ENCODE measurements at regions not wholly inside any gene's neighbourhood (a gene's known extent, or its start where the extent isn't known, plus 50 kb on each side); places are given as distances from the start of the nearest gene placed in this dataset.
"Not testable (repeated sequence)": the region's sequence is repeated elsewhere in the genome, so short reads cannot be mapped to it uniquely, and the experiment has no call there.

GRCh38 chr1:61561666-61562065 is 163.3 kb downstream of the TM2D1 start:
- no peak overlapping the region for H3K4me3 ChIP-seq (ENCODE audit: low read depth, low read length)
- POLR2A ChIA-PET = no interaction called here
- no peak for TF ChIP-seq CTCF (IDR thresholded peaks at IDR 0.05; ENCODE audit: insufficient read depth, low read length, missing control alignments)
- CTCF ChIA-PET = no interaction called here
- DNase-seq (ENCODE audit: low read depth, low spot score) = no peak

GRCh38 chr1:61560385-61560784 is 164.6 kb downstream of the TM2D1 start:
- ChIA-PET POLR2A (no interaction called here), CTCF (no interaction called here)
- TF ChIP-seq CTCF (IDR thresholded peaks at IDR 0.05; ENCODE audit: insufficient read depth, low read length, missing control alignments) = no peak
- DNase-seq (ENCODE audit: low read depth, low spot score) = no peak
- no peak overlapping the region for H3K4me3 ChIP-seq (ENCODE audit: low read depth, low read length)

DNA sequence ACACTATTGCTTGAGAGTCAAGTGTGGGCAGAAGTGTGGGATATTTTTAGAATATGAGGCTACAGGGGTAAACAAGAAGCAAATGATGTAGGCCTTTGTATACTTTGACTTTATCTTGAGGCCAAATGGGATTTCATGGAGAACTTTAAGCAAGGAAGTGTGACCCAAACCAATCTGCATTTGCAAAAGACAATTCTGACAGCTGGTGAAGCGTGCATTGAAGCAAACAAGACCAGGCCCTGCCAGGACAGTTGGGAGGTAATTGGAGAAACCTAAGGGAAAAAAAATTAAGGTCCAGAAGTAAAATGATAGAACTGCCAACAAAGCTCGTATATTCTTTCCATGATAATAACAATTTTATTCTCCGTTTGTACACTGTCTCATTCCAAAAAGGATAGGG is 168.3 kb downstream of the TM2D1 start:
- no peak for DNase-seq (ENCODE audit: low read depth, low spot score)
- POLR2A ChIA-PET = no interaction called here
- CTCF ChIA-PET = no interaction called here
- H3K4me3 ChIP-seq (ENCODE audit: low read depth, low read length) = no peak overlapping the region
- TF ChIP-seq CTCF (IDR thresholded peaks at IDR 0.05; ENCODE audit: insufficient read depth, low read length, missing control alignments) = no peak

- no peak for DNase-seq (ENCODE audit: low read depth, low spot score)
- TF ChIP-seq CTCF (IDR thresholded peaks at IDR 0.05; ENCODE audit: insufficient read depth, low read length, missing control alignments) = no peak
- POLR2A ChIA-PET = no interaction called here
- no peak overlapping the region for H3K4me3 ChIP-seq (ENCODE audit: low read depth, low read length)
- CTCF ChIA-PET = no interaction called here
These were observed 172.2 kb downstream of the TM2D1 start for GRCh38 chr1:61552630-61553305.

DNA sequence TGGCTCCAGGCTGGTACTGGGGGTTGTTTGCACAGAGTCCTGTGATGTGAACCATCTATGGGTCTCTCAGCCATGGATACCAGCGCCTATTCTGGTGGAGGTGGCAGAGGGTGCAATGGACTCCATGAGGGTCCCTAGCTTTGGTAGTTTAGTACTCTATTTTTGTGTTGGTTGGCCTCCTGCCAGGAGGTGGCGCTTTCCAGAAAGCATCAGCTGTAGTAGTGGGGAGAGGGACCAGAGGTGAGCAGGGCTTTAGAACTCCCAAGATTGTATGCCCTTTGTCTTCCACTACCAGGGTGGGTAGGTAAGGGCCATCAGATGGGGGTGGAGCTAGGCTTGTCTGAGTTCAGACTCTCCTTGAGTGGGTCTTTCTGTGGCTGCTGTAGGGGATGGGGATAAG is 177.6 kb downstream of the TM2D1 start:
- H3K4me3 ChIP-seq (ENCODE audit: low read depth, low read length); CTCF ChIA-PET; POLR2A ChIA-PET; DNase-seq (ENCODE audit: low read depth, low spot score): not testable (repeated sequence)

DNA sequence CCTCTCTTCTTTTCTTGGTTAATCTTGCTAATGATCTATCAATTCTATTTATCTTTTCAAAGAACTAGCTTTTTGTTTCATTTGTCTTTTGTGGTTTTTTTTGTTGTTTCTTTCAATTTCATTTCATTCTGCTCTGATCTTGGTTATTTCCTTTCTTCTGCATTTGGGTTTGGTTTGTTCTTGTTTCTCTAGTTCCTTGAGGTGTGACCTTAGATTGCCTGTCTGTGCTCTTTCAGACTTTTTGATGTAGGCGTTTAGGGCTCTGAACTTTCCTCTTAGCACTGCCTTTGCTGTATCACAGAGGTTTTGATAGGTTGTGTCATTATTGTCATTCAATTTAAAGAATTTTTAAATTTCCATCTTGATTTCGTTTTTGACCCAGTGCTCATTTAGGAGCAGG is 180.1 kb downstream of the TM2D1 start:
- POLR2A ChIA-PET; CTCF ChIA-PET; DNase-seq (ENCODE audit: low read depth, low spot score); H3K4me3 ChIP-seq (ENCODE audit: low read depth, low read length): not testable (repeated sequence)

DNA sequence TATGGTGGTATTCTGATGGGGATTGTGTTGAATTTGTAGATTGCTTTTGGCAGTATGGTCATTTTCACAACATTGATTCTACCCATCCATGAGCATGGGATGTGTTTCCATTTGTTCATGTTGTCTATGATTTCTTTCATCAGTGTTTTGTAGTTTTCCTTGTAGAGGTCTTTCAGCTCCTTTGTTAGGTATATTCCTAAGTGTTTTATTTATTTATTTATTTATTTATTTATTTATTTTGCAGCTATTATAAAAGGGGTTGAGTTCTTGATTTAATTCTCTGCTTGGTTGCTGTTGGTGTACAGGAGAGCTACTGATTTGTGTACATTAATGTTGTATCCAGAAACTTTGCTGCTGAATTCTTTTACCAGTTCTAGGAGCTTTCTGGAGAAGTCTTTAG is 181.4 kb downstream of the TM2D1 start:
- CTCF ChIA-PET = interaction anchor here (0.6 kb wide), 1 partner anchor 56 kb away, joined by 6 read pairs; no protein-coding TSS in a partner anchor
- DNase-seq (ENCODE audit: low read depth, low spot score); H3K4me3 ChIP-seq (ENCODE audit: low read depth, low read length); POLR2A ChIA-PET: not testable (repeated sequence)

DNA sequence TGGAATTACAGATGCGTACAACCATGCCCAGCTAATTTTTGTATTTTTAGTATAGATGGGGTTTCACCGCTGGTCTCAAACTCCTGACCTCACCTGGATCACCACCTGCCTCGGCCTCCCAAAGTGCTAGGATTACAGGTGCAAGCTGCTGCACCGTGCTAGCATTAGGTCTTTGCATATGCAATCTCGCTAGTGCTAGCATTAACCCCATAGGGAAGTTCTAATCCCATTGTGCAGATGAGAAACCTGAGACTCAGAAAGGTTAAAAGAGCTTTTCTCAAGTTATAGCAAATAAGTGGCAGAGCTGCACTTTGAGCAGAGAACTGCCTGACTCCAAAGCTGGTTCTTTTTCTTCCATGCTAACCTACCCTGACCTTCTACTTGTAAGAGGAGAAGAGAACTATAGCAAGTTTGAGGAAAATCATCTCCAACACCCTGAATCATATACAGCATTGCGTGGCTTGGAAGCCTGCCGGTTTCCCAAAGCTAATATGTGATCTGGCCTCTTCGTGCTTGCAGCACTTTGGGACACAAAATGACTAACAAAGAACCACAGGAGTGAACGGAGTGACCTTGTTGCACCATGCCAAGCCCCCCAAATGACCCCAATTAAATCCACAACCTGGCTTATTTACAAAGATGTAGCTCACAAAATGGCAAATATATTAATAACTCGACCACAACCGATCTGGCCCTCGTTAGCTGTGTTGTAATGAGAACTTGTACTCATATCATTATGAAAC is 185.1 kb downstream of the TM2D1 start:
- H3K4me3 ChIP-seq (ENCODE audit: low read depth, low read length) = no peak overlapping the region
- POLR2A ChIA-PET = no interaction called here
- no peak for DNase-seq (ENCODE audit: low read depth, low spot score)
- TF ChIP-seq CTCF (IDR thresholded peaks at IDR 0.05; ENCODE audit: insufficient read depth, low read length, missing control alignments) = no peak
- CTCF ChIA-PET = interaction anchor here (1.8 kb wide), 1 partner anchor 313 kb away, joined by 4 read pairs; no protein-coding TSS in a partner anchor
